Progenitor cell of endocrine pancreas (in vitro differentiated cells): ENCODE measurements at regions not wholly inside any gene's neighbourhood (a gene's known extent, or its start where the extent isn't known, plus 50 kb on each side); places are given as distances from the start of the nearest gene placed in this dataset.
A peak's percentile ranks its signal among the peaks of the same experiment; 100 is the strongest.

ENCODE experiments used
- DNase-seq: peaks from one replicate; pipeline ENCODE4 v3.0.0; 2021; ENCODE audit warnings: low spot score; ENCODE audit not compliant: unreplicated experiment
- H3K27ac Mint-ChIP-seq: 2 replicates; pipeline ENCODE4 v1.8.0; 2021; ENCODE audit warnings: mild to moderate bottlenecking, moderate library complexity, mixed read lengths
- H3K27me3 Mint-ChIP-seq: 2 replicates; pipeline ENCODE4 v1.8.0; 2021; ENCODE audit warnings: mixed read lengths
- H3K36me3 Mint-ChIP-seq: 2 replicates; pipeline ENCODE4 v1.8.0; 2022; ENCODE audit warnings: mixed read lengths; ENCODE audit not compliant: insufficient read depth
- H3K4me1 Mint-ChIP-seq: 2 replicates; pipeline ENCODE4 v1.8.0; 2021; ENCODE audit warnings: low read depth, mixed read lengths
- H3K4me3 Mint-ChIP-seq: 2 replicates; pipeline ENCODE4 v1.8.0; 2021; ENCODE audit warnings: low read depth, mild to moderate bottlenecking, moderate library complexity, mixed read lengths
- H3K9me3 Mint-ChIP-seq: 2 replicates; pipeline ENCODE4 v1.8.0; 2021; ENCODE audit warnings: low read depth, mixed read lengths
- TF ChIP-seq, protein P1 (sequence below): fragments of 200-600 bp; sonication (generic); IDR thresholded peaks from one replicate; pipeline ENCODE4 v1.5.0; 2021; ENCODE audit warnings: antibody characterized with exemption, mild to moderate bottlenecking; ENCODE audit not compliant: unreplicated experiment

DNA sequence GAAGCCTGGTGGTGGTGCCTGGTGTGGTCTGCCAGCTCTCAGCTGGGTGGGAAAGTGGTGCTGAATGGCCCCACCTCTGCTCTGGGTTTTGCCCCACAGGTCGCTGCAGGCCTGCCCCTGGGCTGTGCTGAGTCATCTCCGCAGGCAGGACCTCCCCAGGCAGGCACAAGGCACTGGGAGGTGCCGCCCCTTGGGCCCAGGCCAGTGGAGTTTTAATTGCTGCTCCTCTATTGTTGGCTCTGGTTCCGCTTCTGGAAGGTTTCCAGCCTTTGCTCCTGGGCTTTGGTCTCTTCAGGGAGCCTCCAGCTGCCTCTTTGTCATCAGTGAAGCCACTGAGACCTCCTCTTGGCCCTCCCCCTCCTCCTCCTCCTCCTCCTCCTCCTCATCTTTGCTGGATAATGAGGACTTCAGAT lies 180.3 kb upstream of the GRB10 start:
- H3K36me3 Mint-ChIP-seq = peaks cover 3% of the 10 kb centered on the region
- TF ChIP-seq, protein P1, sequence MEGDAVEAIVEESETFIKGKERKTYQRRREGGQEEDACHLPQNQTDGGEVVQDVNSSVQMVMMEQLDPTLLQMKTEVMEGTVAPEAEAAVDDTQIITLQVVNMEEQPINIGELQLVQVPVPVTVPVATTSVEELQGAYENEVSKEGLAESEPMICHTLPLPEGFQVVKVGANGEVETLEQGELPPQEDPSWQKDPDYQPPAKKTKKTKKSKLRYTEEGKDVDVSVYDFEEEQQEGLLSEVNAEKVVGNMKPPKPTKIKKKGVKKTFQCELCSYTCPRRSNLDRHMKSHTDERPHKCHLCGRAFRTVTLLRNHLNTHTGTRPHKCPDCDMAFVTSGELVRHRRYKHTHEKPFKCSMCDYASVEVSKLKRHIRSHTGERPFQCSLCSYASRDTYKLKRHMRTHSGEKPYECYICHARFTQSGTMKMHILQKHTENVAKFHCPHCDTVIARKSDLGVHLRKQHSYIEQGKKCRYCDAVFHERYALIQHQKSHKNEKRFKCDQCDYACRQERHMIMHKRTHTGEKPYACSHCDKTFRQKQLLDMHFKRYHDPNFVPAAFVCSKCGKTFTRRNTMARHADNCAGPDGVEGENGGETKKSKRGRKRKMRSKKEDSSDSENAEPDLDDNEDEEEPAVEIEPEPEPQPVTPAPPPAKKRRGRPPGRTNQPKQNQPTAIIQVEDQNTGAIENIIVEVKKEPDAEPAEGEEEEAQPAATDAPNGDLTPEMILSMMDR = no peak
- no peak overlapping the region for H3K4me3 Mint-ChIP-seq
- H3K27me3 Mint-ChIP-seq = no peaks in the 10 kb centered on the region
- H3K4me1 Mint-ChIP-seq = peaks cover under 1% of the 10 kb centered on the region
- H3K9me3 Mint-ChIP-seq = peaks cover 13% of the 10 kb centered on the region
- H3K27ac Mint-ChIP-seq = no peak overlapping the region
- no peak for DNase-seq

DNA sequence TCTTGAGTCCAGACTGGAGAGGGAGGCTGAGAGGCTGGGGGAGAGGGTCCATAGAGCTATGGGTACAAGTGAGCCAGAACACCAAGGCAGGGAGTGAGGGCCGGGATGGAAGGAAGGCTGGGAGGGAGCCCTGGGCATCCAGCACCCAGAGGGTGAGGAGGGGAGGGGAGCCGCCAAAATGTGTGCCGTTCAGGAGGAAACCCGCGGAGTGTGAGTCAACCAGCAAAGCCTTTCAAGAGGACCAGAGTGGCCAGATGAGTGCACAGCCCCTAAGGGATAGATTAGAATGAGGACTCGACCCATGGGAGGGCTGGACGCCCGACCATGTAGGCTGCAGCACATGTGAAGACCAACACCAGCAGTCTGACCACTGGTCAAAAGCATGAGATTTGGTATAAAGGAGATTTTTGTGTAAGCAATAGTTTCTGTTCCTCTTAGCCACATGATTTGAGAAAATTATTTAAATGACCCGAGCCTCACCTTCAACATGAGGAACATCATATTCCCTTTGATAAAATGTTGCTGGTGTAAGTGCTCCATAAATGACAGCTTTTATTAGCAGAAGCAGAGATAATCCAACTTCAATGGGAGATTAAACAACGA lies 179.7 kb upstream of the GRB10 start:
- Mint-ChIP-seq H3K27ac (no peak overlapping the region), H3K4me3 (no peak overlapping the region), H3K9me3 (peaks cover 7% of the 10 kb centered on the region), H3K27me3 (no peaks in the 10 kb centered on the region), H3K4me1 (peaks cover 5% of the 10 kb centered on the region), H3K36me3 (peaks cover 3% of the 10 kb centered on the region)
- TF ChIP-seq, protein P1 = no peak
- DNase-seq = no peak

DNA sequence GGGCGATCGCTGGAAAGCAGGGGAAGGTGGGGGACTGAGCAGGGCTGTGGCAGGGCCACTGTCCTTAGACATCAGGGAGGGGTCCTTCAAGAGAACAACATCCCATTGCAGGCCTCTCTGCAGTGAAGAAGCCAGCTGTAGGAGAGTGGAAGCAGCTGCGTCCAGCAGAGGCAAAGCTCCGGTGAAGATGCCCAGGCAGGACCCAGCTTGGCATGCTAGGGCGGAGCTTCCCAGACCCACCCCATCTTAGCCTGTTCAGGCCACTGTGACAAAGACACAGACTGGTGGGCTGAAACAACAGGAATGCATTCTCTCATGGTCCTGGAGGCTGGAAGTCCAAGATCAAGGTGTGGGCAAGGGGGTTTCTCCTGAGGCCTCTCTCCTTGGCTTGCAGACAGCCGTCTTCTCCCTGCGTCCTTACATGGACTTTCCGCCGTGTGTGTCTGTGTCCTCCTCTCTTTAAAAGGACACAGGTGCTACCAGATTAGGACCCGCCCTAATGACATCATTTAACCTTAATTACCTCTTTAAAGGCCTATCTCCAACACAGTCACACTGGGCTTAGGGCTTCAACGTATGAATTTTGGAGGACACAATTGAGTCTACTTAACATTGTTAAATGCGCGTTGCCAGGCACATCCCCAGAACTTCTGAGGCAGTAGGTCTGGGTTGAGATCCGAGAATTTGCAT lies 178.1 kb upstream of the GRB10 start:
- Mint-ChIP-seq H3K27ac (no peak overlapping the region), H3K4me3 (no peak overlapping the region), H3K27me3 (no peaks in the 10 kb centered on the region), H3K4me1 (peaks cover 9% of the 10 kb centered on the region), H3K9me3 (peaks cover 5% of the 10 kb centered on the region), H3K36me3 (no peaks in the 10 kb centered on the region)
- TF ChIP-seq, protein P1 = no peak
- DNase-seq = no peak

DNA sequence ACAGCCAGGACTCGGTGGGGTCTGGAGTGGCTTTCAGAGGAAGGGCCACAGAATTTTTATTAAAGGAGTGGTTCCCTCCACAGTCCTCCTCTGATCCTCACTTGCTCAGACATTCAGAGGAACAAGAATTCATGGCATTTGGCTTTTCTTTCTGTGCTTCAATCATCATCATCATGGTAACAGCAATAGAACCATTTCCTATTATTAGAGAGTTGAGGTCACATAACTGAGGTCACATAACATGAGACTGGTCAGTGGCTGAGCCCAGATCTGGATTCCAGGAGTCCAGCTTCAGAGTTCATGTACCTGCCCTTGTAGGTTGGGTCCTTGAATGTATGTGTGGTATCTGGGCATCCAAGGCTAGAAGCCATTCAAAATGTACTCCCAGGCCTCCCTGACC lies 177.3 kb upstream of the GRB10 start:
- no peak for DNase-seq
- Mint-ChIP-seq H3K4me3 (no peak overlapping the region), H3K27me3 (no peaks in the 10 kb centered on the region), H3K36me3 (no peaks in the 10 kb centered on the region), H3K27ac (no peak overlapping the region), H3K9me3 (peaks cover 6% of the 10 kb centered on the region), H3K4me1 (peaks cover 9% of the 10 kb centered on the region)
- TF ChIP-seq, protein P1 = no peak

DNA sequence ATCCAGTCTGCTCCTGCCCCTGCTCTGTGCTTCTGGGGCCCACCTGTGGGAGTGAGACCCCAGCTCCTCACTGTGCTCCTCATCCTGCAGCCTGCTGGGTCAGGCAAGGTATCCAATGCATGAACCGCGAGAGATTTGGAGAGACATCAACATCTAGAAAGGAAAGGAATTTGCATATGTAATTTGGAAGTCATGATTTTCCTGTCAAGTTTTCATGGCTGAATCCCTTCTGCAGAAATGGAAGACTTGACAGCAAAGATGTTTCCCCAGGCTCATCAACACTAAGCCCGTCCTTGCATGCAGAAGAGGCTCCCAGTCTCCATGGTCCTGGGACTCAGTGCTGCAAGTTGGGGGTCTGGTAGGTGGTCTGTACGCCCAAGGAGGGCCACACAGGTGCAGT lies 176.9 kb upstream of the GRB10 start:
- DNase-seq = no peak
- Mint-ChIP-seq H3K9me3 (peaks cover 6% of the 10 kb centered on the region), H3K27me3 (no peaks in the 10 kb centered on the region), H3K4me3 (no peak overlapping the region), H3K4me1 (peaks cover 9% of the 10 kb centered on the region), H3K36me3 (no peaks in the 10 kb centered on the region), H3K27ac (peak overlapping the region; percentile 25)
- TF ChIP-seq, protein P1 = no peak
